GM12878 (cell line): ENCODE measurements at regions not wholly inside any gene's neighbourhood (a gene's known extent, or its start where the extent isn't known, plus 50 kb on each side); places are given as distances from the start of the nearest gene placed in this dataset.

Source experiments
- ATAC-seq: fragments of 200-7000 bp; cut with Tn5 transposase; 3 replicates; pipeline ENCODE4 v1.9.1; 2020; ENCODE audit warnings: mild to moderate bottlenecking, moderate library complexity
- BruUV-seq: library from RNA; stranded (reverse); fragments of 400-500 nt; replicated peaks from 2 replicates; lab custom pipeline; 2021; lab: Mats Ljungman, UMichigan
- CTCF ChIA-PET: fragments of 300-600 bp; sonication (Branson Sonifier 250); formaldehyde crosslinking; extraction: SDS; loops from one replicate; lab custom pipeline; 2021; ENCODE audit warnings: inconsistent platforms; lab: Yijun Ruan, JAX
- POLR2A ChIA-PET: fragments of 350-600 bp; formaldehyde crosslinking; extraction: SDS; loops from one replicate; lab custom pipeline; 2021; ENCODE audit warnings: inconsistent platforms; lab: Charles Lee
- RAD21 ChIA-PET: fragments of 300-600 bp; sonication (Branson Sonifier 250); formaldehyde crosslinking; loops from one replicate; lab custom pipeline; 2023; ENCODE audit warnings: antibody characterized with exemption; ENCODE audit not compliant: unreplicated experiment; lab: Charles Lee
- SMC1A ChIA-PET: fragments of 300-600 bp; sonication (Branson Sonifier 250); formaldehyde crosslinking; loops from one replicate; lab custom pipeline; 2023; ENCODE audit not compliant: unreplicated experiment, uncharacterized antibody; lab: Charles Lee
- DNase-seq: peaks from one replicate; pipeline ENCODE4 v3.0.0-alpha.2; 2011; ENCODE audit warnings: low read depth, low spot score
- FAIRE-seq: peaks from 3 replicates; lab custom pipeline; 2011; peaks lifted over from hg19 to GRCh38; lab: Jason Lieb, UNC
- H2AFZ ChIP-seq: 2 replicates; pipeline ENCODE4 v1.6.0; 2011; ENCODE audit warnings: low read depth, low read length, control low read depth; ENCODE audit not compliant: control insufficient read depth
- H3K27ac ChIP-seq: 2 replicates; pipeline ENCODE4 v1.5.1; 2011; ENCODE audit warnings: control low read depth; ENCODE audit not compliant: control insufficient read depth, insufficient read depth
- H3K27me3 ChIP-seq, 2 experiments: replicated peaks in 1 of 2; 2 replicates each; pipeline versions ENCODE4 v1.6.0 to v1.6.1; 2011; ENCODE audit warnings: low read length in 1 of 2; ENCODE audit not compliant: control insufficient read depth in 2 of 2, insufficient read depth in 2 of 2
- H3K36me3 ChIP-seq, 2 experiments: 2 replicates each; pipeline ENCODE4 v1.5.1; 2011; ENCODE audit warnings: low read length in 1 of 2; ENCODE audit not compliant: control insufficient read depth in 2 of 2, insufficient read depth in 2 of 2
- H3K4me1 ChIP-seq: 2 replicates; pipeline ENCODE4 v1.6.1; 2011; ENCODE audit warnings: mild to moderate bottlenecking, low read length, moderate library complexity, mixed read lengths; ENCODE audit not compliant: control insufficient read depth, insufficient read depth
- H3K4me2 ChIP-seq: 2 replicates; pipeline ENCODE4 v1.6.0; 2011; ENCODE audit warnings: control low read depth; ENCODE audit not compliant: control insufficient read depth, insufficient read depth
- H3K4me3 ChIP-seq: fragments of 200-600 bp; sonication (generic); 2 replicates; pipeline ENCODE4 v1.5.1; 2016
- H3K79me2 ChIP-seq: 2 replicates; pipeline ENCODE4 v1.6.0; 2011; ENCODE audit warnings: low read length; ENCODE audit not compliant: control insufficient read depth, insufficient read depth
- H3K9ac ChIP-seq: 2 replicates; pipeline ENCODE4 v1.8.0; 2011; ENCODE audit warnings: low read length, control low read depth, mixed read lengths; ENCODE audit not compliant: control insufficient read depth, insufficient read depth
- H3K9me3 ChIP-seq: replicated peaks from 3 replicates; pipeline ENCODE4 v1.5.1; 2011; ENCODE audit warnings: mild to moderate bottlenecking, low read length; ENCODE audit not compliant: control insufficient read depth, insufficient read depth
- H4K20me1 ChIP-seq: 2 replicates; pipeline ENCODE4 v1.6.0; 2011; ENCODE audit not compliant: control insufficient read depth, insufficient read depth
- BCL11A ChIP-seq: IDR thresholded peaks from 2 replicates; pipeline ENCODE4 v1.6.1; 2011; ENCODE audit warnings: low read depth, low read length
- ETV6 ChIP-seq, 2 experiments: fragments of 450-650 bp in 1 of 2; IDR thresholded peaks in 1 of 2; conservative IDR thresholded peaks in 1 of 2; 2 replicates each; pipeline ENCODE4 v1.6.1; 2014; ENCODE audit warnings: antibody characterized with exemption in 1 of 2, borderline replicate concordance in 1 of 2, low read depth in 1 of 2, mild to moderate bottlenecking in 1 of 2, moderate library complexity in 1 of 2
- IRF4 ChIP-seq: IDR thresholded peaks from 2 replicates; pipeline ENCODE4 v1.6.1; 2011; ENCODE audit warnings: low read depth, low read length
- WGBS: methylation state at CpG from one replicate; pipeline ENCODE4 v1.1.6; 2016; ENCODE audit warnings: low lambda C conversion rate; ENCODE audit not compliant: insufficient replicate concordance, insufficient coverage; ENCODE audit errors: missing lambda C conversion rate; 5-methylcytosine and 5-hydroxymethylcytosine counted together
- in situ Hi-C: fragments of 300-500 bp; cut with MboI; formaldehyde crosslinking; loops from 9 replicates; pipeline ENCODE4 v1.14.3; 2018; ENCODE audit warnings: mixed read lengths
- intact Hi-C: fragments of 100-400 bp; cut with micrococcal nuclease; formaldehyde crosslinking; loops from one replicate; pipeline ENCODE4 v1.14.2; 2022; ENCODE audit not compliant: unreplicated experiment
- TF ChIP-seq, protein P1 (sequence below): IDR thresholded peaks from 2 replicates; pipeline ENCODE4 v1.6.1; 2011; ENCODE audit warnings: mild to moderate bottlenecking, low read depth, low read length, moderate library complexity; ENCODE audit not compliant: insufficient replicate concordance
- TF ChIP-seq, protein P2 (sequence below): fragments of 450-650 bp; IDR thresholded peaks from 2 replicates; pipeline ENCODE4 v1.6.1; 2016; ENCODE audit warnings: mild to moderate bottlenecking

DNA sequence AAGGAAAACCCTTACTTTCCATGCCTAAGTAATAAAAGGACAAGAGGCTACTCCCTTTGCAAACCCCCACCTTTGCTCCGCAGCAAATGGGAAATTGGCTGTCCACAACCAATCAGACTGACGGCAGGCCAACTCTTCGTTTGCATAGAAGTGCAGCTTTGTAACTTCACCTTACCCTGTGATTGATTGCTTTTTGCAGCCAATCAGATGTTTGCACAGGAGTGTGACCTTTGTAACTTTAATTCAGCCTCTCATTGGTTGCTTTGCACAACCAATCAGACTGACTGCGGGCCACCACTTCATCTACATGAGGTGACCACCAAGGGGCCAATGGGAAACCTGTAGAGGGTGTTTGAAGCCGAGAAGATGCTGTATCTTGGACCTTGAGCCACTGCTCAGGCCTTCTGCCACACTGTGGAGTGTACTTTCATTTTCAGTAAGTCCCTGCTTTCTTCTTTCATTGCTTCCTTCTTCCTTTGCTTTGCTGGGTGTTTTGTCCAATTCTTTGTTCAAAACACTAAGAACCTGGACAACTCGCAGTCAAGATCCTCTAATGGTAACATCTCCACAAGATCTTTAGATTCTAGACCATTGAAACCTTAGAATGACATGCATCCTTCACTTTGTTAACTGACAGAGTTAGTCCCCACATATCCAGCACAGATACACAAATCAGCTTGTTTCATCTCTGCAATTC, 51.3 kb upstream of the FREM1 start:
- BruUV-seq, result no TSS peak
- in situ Hi-C loops (no loop called here), intact Hi-C loops (no loop called here)
- 15% methylated on average over 6 of the region's 6 CpGs for WGBS
- Histone ChIP-seq H3K79me2 (no peaks in the 10 kb centered on the region), H3K27ac (no peak overlapping the region), H3K36me3 (no peaks in the 10 kb centered on the region), H2AFZ (no peak overlapping the region), H3K4me1 (no peaks in the 10 kb centered on the region), H3K4me3 (no peak overlapping the region), H4K20me1 (no peaks in the 10 kb centered on the region), H3K9me3 (no peaks in the 10 kb centered on the region; the same call in 2 of the 3 replicates), H3K4me2 (no peak overlapping the region), H3K27me3 (no peaks in the 10 kb centered on the region), H3K9ac (no peak overlapping the region)
- ChIA-PET CTCF (interaction anchor here (0.6 kb wide), 1 partner anchor 128 kb away, joined by 3 read pairs; no protein-coding TSS in a partner anchor), POLR2A (no interaction called here), RAD21 (no interaction called here), SMC1A (no interaction called here)
- TF ChIP-seq BCL11A, result no peak
- TF ChIP-seq, protein P1, sequence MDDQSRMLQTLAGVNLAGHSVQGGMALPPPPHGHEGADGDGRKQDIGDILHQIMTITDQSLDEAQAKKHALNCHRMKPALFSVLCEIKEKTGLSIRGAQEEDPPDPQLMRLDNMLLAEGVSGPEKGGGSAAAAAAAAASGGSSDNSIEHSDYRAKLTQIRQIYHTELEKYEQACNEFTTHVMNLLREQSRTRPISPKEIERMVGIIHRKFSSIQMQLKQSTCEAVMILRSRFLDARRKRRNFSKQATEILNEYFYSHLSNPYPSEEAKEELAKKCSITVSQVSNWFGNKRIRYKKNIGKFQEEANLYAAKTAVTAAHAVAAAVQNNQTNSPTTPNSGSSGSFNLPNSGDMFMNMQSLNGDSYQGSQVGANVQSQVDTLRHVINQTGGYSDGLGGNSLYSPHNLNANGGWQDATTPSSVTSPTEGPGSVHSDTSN, result peak; percentile 26
- TF ChIP-seq, protein P2, sequence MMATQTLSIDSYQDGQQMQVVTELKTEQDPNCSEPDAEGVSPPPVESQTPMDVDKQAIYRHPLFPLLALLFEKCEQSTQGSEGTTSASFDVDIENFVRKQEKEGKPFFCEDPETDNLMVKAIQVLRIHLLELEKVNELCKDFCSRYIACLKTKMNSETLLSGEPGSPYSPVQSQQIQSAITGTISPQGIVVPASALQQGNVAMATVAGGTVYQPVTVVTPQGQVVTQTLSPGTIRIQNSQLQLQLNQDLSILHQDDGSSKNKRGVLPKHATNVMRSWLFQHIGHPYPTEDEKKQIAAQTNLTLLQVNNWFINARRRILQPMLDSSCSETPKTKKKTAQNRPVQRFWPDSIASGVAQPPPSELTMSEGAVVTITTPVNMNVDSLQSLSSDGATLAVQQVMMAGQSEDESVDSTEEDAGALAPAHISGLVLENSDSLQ, result peak; percentile 69
- ATAC-seq (peak; percentile 78), FAIRE-seq (no peak), DNase-seq (no peak)

DNA sequence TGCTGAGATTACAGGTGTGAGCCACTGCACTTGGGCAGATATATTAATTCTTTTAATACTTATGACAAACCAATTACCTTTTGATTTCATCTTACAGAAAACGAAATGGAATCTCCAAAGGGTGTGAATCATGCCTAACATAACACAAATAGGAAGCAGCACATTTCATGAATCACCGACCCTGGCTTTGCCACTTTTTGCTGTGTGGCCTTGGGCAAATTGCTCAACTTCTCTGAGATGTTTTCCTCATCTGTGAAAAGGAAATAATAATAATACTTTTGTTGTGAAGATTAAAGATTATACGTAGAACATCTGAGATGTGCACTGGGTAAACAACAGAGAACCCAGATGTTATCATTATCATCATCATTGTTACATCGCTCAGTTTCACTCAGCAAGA, 50.7 kb upstream of the FREM1 start:
- no peaks in the 10 kb centered on the region for H4K20me1 ChIP-seq
- H3K27me3 ChIP-seq, result no peaks in the 10 kb centered on the region
- DNase-seq (no peak), ATAC-seq (no peak)
- no peak overlapping the region for H3K9ac ChIP-seq
- BruUV-seq, result no TSS peak
- 49% methylated on average over 4 of the region's 4 CpGs for WGBS
- in situ Hi-C loops (no loop called here), intact Hi-C loops (no loop called here)
- RAD21 ChIA-PET, result no interaction called here
- H3K27ac ChIP-seq, result no peak overlapping the region
- TF ChIP-seq IRF4 (no peak), ETV6 (conservative IDR thresholded peaks at IDR 0.05 in 1 of 2, IDR thresholded peaks at IDR 0.05 in 1 of 2; ENCODE audit: borderline replicate concordance in 1 of 2, low read depth in 1 of 2) (no peak)
- TF ChIP-seq, all 136 proteins: peak for 0
- H3K79me2 ChIP-seq, result no peaks in the 10 kb centered on the region
- ChIA-PET POLR2A (no interaction called here), CTCF (no interaction called here), SMC1A (no interaction called here)
- H2AFZ ChIP-seq, result no peak overlapping the region
- no peak for FAIRE-seq
- no peak overlapping the region for H3K4me2 ChIP-seq
- H3K4me1 ChIP-seq, result no peaks in the 10 kb centered on the region
- no peaks in the 10 kb centered on the region for H3K36me3 ChIP-seq
- H3K9me3 ChIP-seq, result no peaks in the 10 kb centered on the region; the same call in 2 of the 3 replicates
- no peak overlapping the region for H3K4me3 ChIP-seq
